Activated CD4-positive, alpha-beta T cell treated with anti-CD3 and anti-CD28 coated beads for 36 hours (primary cell): ENCODE measurements at regions not wholly inside any gene's neighbourhood (a gene's known extent, or its start where the extent isn't known, plus 50 kb on each side); places are given as distances from the start of the nearest gene placed in this dataset.

Source experiments
- ATAC-seq: fragments of 200-7000 bp; cut with Tn5 transposase; one replicate; pipeline ENCODE4 v1.10.0; 2021; ENCODE audit warnings: mild to moderate bottlenecking, moderate library complexity
- CTCF ChIA-PET: fragments of 350-600 bp; sonication (Branson Sonifier 250); formaldehyde crosslinking; loops from one replicate; lab custom pipeline; 2021; ENCODE audit warnings: antibody characterized with exemption; lab: Charles Lee
- POLR2A ChIA-PET: fragments of 350-600 bp; sonication (Branson Sonifier 250); formaldehyde crosslinking; loops from one replicate; lab custom pipeline; 2021; ENCODE audit warnings: antibody characterized with exemption, inconsistent platforms; lab: Charles Lee
- DNase-seq: peaks from one replicate; pipeline ENCODE4 v3.0.0-alpha.2; 2020
- H3K27ac Mint-ChIP-seq: one replicate; pipeline ENCODE4 v1.8.0; 2021; ENCODE audit warnings: mixed read lengths
- H3K27me3 Mint-ChIP-seq: one replicate; pipeline ENCODE4 v1.8.0; 2021; ENCODE audit warnings: mixed read lengths
- H3K36me3 Mint-ChIP-seq: one replicate; pipeline ENCODE4 v1.8.0; 2021; ENCODE audit warnings: low read depth, mixed read lengths
- H3K4me1 Mint-ChIP-seq: one replicate; pipeline ENCODE4 v1.8.0; 2021; ENCODE audit warnings: mixed read lengths
- H3K4me3 Mint-ChIP-seq: one replicate; pipeline ENCODE4 v1.8.0; 2021; ENCODE audit warnings: mild to moderate bottlenecking, moderate library complexity, mixed read lengths
- H3K9me3 Mint-ChIP-seq: one replicate; pipeline ENCODE4 v1.8.0; 2021; ENCODE audit warnings: low read depth, mixed read lengths
- intact Hi-C, 2 experiments: fragments of 100-400 bp; cut with DNase I in 1 of 2; cut with micrococcal nuclease in 1 of 2; formaldehyde crosslinking; loops; one replicate each; pipeline versions ENCODE4 v1.14.2 to v1.15.1; 2022 to 2024; cut with DNase I, micrococcal nuclease

DNA sequence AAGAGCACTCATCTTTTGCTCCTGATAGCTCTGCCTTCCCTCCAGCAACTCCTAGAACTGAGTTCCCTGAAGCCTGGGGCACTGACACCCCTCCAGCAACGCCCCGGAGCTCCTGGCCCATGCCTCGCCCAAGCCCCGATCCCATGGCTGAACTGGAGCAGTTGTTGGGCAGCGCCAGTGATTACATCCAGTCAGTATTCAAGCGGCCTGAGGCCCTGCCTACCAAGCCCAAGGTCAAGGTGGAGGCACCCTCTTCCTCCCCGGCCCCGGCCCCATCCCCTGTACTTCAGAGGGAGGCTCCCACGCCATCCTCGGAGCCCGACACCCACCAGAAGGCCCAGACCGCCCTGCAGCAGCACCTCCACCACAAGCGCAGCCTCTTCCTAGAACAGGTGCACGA lies 62.4 kb downstream of the TET3 start:
- H3K27me3 Mint-ChIP-seq, result no peaks in the 10 kb centered on the region
- no peak overlapping the region for H3K4me3 Mint-ChIP-seq
- POLR2A ChIA-PET, result no interaction called here
- peak overlapping the region; percentile 29 for H3K27ac Mint-ChIP-seq
- peaks cover 37% of the 10 kb centered on the region for H3K4me1 Mint-ChIP-seq
- H3K36me3 Mint-ChIP-seq, result peaks cover 20% of the 10 kb centered on the region
- CTCF ChIA-PET, result interaction anchor here (1.4 kb wide), 1 partner anchor 13 kb away, joined by 5 read pairs; no protein-coding TSS in a partner anchor
- ATAC-seq (no peak), DNase-seq (no peak)
- intact Hi-C loops, result no loop called here
- no peaks in the 10 kb centered on the region for H3K9me3 Mint-ChIP-seq

GRCh38 chr2:74048147-74048546 lies 63.4 kb downstream of the TET3 start:
- Mint-ChIP-seq H3K9me3 (no peaks in the 10 kb centered on the region), H3K27ac (peak overlapping the region; percentile 60), H3K4me1 (peaks cover 38% of the 10 kb centered on the region), H3K27me3 (no peaks in the 10 kb centered on the region), H3K36me3 (peaks cover 21% of the 10 kb centered on the region), H3K4me3 (no peak overlapping the region)
- ChIA-PET POLR2A (interaction anchor here (0.6 to 0.7 kb wide), 2 partner anchors 8 kb away, joined by 4 read pairs; no protein-coding TSS in a partner anchor), CTCF (interaction anchor here (0.6 to 1.4 kb wide), 2 partner anchors 12 to 14 kb away, joined by 3 to 5 read pairs; no protein-coding TSS in a partner anchor)
- ATAC-seq (no peak), DNase-seq (no peak)
- intact Hi-C loops, result no loop called here

GRCh38 chr2:74048843-74049519 lies 64.3 kb downstream of the TET3 start:
- no peak for ATAC-seq
- peak overlapping the region; percentile 11 for H3K27ac Mint-ChIP-seq

GRCh38 chr2:74050151-74050550 lies 65.4 kb downstream of the TET3 start:
- Mint-ChIP-seq H3K27me3 (no peaks in the 10 kb centered on the region), H3K36me3 (peaks cover 22% of the 10 kb centered on the region), H3K9me3 (no peaks in the 10 kb centered on the region), H3K27ac (peak overlapping the region; percentile 20), H3K4me1 (peaks cover 38% of the 10 kb centered on the region), H3K4me3 (no peak overlapping the region)
- no peak for ATAC-seq
- intact Hi-C loops, result no loop called here
- POLR2A ChIA-PET, result no interaction called here
- DNase-seq, result no peak
- CTCF ChIA-PET, result interaction anchor here (0.6 to 1.0 kb wide), 3 partner anchors 45 to 226 kb away, joined by 3 read pairs; no protein-coding TSS in a partner anchor

More at GRCh38 chr2:74048843-74049519, 64.3 kb downstream of the TET3 start:
- H3K36me3 Mint-ChIP-seq, result peaks cover 22% of the 10 kb centered on the region
- CTCF ChIA-PET, result interaction anchor here (1.0 to 1.4 kb wide), 2 partner anchors 15 to 48 kb away, joined by 3 to 5 read pairs; no protein-coding TSS in a partner anchor
- intact Hi-C loops, result no loop called here
- H3K9me3 Mint-ChIP-seq, result no peaks in the 10 kb centered on the region
- H3K4me1 Mint-ChIP-seq, result peaks cover 42% of the 10 kb centered on the region
- H3K4me3 Mint-ChIP-seq, result no peak overlapping the region
- POLR2A ChIA-PET, result interaction anchor here (0.7 kb wide), 1 partner anchor 9 kb away, joined by 4 read pairs; no protein-coding TSS in a partner anchor
- no peaks in the 10 kb centered on the region for H3K27me3 Mint-ChIP-seq
- DNase-seq, result no peak

DNA sequence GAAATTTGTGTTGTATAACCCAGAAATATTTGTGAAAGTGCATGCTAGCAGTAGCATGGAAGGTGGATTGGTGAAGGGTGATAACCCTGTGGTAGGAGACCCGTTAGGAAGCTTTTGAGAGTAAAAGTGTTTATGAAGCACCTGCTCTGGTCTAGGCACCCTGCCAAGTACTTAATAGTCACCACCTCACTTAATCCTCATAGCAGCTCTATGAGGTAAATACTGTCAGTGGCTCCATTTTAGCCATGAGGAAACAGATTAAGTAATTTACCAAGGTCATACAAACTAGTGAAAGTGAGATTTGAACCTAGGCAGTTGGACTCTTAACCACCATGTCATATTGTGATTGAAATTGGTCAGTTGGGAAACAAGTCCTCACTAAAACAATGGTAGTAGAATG lies 66.8 kb downstream of the TET3 start:
- Mint-ChIP-seq H3K27ac (no peak overlapping the region), H3K4me1 (peaks cover 34% of the 10 kb centered on the region), H3K9me3 (no peaks in the 10 kb centered on the region), H3K36me3 (peaks cover 22% of the 10 kb centered on the region), H3K4me3 (no peak overlapping the region), H3K27me3 (no peaks in the 10 kb centered on the region)
- ChIA-PET CTCF (interaction anchor here (0.6 to 1.0 kb wide), 4 partner anchors 9 to 400 kb away, joined by 3 read pairs; no protein-coding TSS in a partner anchor), POLR2A (no interaction called here)
- DNase-seq (no peak), ATAC-seq (no peak)
- intact Hi-C loops, result no loop called here

- ChIA-PET CTCF (interaction anchor here (0.6 to 1.2 kb wide), 3 partner anchors 13 to 169 kb away, joined by 3 to 4 read pairs (median 3); no protein-coding TSS in a partner anchor), POLR2A (no interaction called here)
- ATAC-seq, result peak; percentile 64
- Mint-ChIP-seq H3K4me1 (peaks cover 34% of the 10 kb centered on the region), H3K27me3 (no peaks in the 10 kb centered on the region), H3K36me3 (peaks cover 17% of the 10 kb centered on the region), H3K27ac (peak overlapping the region; percentile 32), H3K9me3 (no peaks in the 10 kb centered on the region), H3K4me3 (no peak overlapping the region)
- DNase-seq, result no peak
- intact Hi-C loops, result no loop called here
Measured at GRCh38 chr2:74052732-74053710, 68.3 kb downstream of the TET3 start.

DNA sequence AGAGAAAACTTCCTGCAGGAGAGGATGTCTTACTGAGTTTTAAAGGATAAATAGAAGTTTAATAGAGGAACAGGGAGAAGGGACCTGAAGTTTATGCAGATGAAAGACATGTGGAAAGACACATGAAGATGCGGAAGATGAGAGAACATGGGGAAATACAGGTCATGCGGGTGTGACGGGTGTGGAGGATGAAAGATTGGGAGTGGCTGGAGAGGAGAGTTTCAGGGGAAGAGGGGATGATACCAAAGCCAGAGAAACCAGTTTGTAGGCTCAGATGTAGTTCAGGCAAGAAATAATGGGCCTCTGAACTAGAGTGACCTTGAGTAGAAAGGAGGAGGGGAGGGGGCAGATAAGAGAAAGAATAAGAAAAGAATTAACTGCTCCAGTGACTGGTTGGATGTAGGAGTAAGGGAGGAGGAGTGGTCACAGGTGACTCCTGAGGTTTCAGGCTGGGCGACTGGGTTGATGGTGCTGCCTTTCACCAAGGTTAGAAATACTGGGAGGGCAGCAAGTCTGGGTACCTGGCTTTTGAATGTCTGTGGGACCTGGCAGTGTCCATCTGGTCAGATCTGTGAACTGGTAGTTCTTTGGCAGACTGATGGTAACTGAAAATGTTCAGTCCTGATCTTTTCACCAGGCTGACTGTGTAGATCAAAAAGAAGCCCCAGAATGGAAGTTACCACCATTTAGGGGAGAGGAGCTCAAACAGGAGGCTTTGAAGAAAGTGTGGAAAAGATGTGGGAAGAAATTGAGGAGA lies 69.4 kb downstream of the TET3 start:
- Mint-ChIP-seq H3K27me3 (no peaks in the 10 kb centered on the region), H3K4me3 (no peak overlapping the region), H3K9me3 (no peaks in the 10 kb centered on the region), H3K4me1 (peaks cover 29% of the 10 kb centered on the region), H3K27ac (no peak overlapping the region), H3K36me3 (peaks cover 11% of the 10 kb centered on the region)
- intact Hi-C loops, result no loop called here
- POLR2A ChIA-PET, result no interaction called here
- no peak for ATAC-seq
- DNase-seq, result no peak
- CTCF ChIA-PET, result no interaction called here

GRCh38 chr2:74059137-74059775 lies 74.5 kb downstream of the TET3 start:
- no peaks in the 10 kb centered on the region for H3K27me3 Mint-ChIP-seq
- ChIA-PET POLR2A (interaction anchor here (0.6 kb wide), 1 partner anchor 50 kb away, joined by 3 read pairs; no protein-coding TSS in a partner anchor), CTCF (no interaction called here)
- no peak overlapping the region for H3K27ac Mint-ChIP-seq
- no peak overlapping the region for H3K4me3 Mint-ChIP-seq
- peaks cover 20% of the 10 kb centered on the region for H3K36me3 Mint-ChIP-seq
- intact Hi-C loops, result no loop called here
- no peaks in the 10 kb centered on the region for H3K9me3 Mint-ChIP-seq
- ATAC-seq (no peak), DNase-seq (no peak)
- H3K4me1 Mint-ChIP-seq, result peaks cover 10% of the 10 kb centered on the region

- intact Hi-C loops, result no loop called here
- H3K9me3 Mint-ChIP-seq, result no peaks in the 10 kb centered on the region
- no peak overlapping the region for H3K4me3 Mint-ChIP-seq
- H3K27me3 Mint-ChIP-seq, result no peaks in the 10 kb centered on the region
- H3K4me1 Mint-ChIP-seq, result peaks cover 20% of the 10 kb centered on the region
- H3K27ac Mint-ChIP-seq, result no peak overlapping the region
- ChIA-PET POLR2A (no interaction called here), CTCF (interaction anchor here (2.4 kb wide), 1 partner anchor 240 kb away, joined by 10 read pairs; no protein-coding TSS in a partner anchor)
- H3K36me3 Mint-ChIP-seq, result peaks cover 20% of the 10 kb centered on the region
- ATAC-seq (no peak), DNase-seq (no peak)
Measured at GRCh38 chr2:74063486-74063885, 78.8 kb downstream of the TET3 start.

DNA sequence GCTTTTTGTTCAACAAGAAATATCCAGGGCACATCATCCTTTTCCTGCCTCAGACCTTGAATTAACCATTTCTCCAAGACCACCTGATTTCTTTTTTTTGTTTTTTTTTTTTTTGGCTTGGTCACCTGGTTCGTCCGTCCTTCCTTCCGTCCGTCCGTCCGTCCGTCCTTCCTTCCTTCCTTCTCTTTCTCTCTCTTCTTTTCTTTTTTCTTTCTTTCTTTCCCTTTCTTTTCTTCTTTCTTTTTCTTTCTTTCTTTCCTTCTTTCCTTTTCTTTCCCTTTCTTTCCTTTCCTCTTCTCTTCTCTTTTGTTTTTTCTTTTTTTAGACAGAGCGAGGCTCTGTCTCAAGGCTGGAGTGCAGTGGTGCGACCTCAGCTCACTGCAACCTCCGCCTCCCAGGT lies 80.7 kb downstream of the TET3 start:
- Mint-ChIP-seq H3K27ac (no peak overlapping the region), H3K4me1 (peaks cover 26% of the 10 kb centered on the region), H3K36me3 (peaks cover 29% of the 10 kb centered on the region), H3K27me3 (no peaks in the 10 kb centered on the region), H3K9me3 (no peaks in the 10 kb centered on the region), H3K4me3 (no peak overlapping the region)
- DNase-seq (no peak), ATAC-seq (no peak)
- ChIA-PET CTCF (interaction anchor here (1.1 to 2.4 kb wide), 3 partner anchors 8 to 241 kb away, joined by 3 to 10 read pairs (median 5); no protein-coding TSS in a partner anchor), POLR2A (interaction anchor here (1.0 kb wide), 1 partner anchor 61 kb away, joined by 4 read pairs; no protein-coding TSS in a partner anchor)
- intact Hi-C loops, result no loop called here
